Stromal cell of bone marrow (primary cell): ENCODE measurements at regions not wholly inside any gene's neighbourhood (a gene's known extent, or its start where the extent isn't known, plus 50 kb on each side); places are given as distances from the start of the nearest gene placed in this dataset.
"Not testable (repeated sequence)": the region's sequence is repeated elsewhere in the genome, so short reads cannot be mapped to it uniquely, and the experiment has no call there.

Source experiments
- DNase-seq: peaks from one replicate; pipeline ENCODE4 v3.0.0-alpha.2; 2012; ENCODE audit warnings: low read depth

GRCh38 chr15:23850666-23851065 is 163.6 kb upstream of the NDN start:
- DNase-seq, result no peak

- DNase-seq, result no peak
Observed at GRCh38 chr15:23851921-23852320, 164.8 kb upstream of the NDN start.

- no peak for DNase-seq
Observed at GRCh38 chr15:23853286-23853685, 166.2 kb upstream of the NDN start.

GRCh38 chr15:23854203-23854911 is 167.3 kb upstream of the NDN start:
- no peak for DNase-seq

- DNase-seq, result no peak
Observed at GRCh38 chr15:23854912-23855659, 168.0 kb upstream of the NDN start.

- no peak for DNase-seq
Observed at GRCh38 chr15:23855947-23856346, 168.8 kb upstream of the NDN start.

GRCh38 chr15:23857028-23857641 is 170.0 kb upstream of the NDN start:
- DNase-seq, result peak; percentile 6

- DNase-seq, result no peak
Observed at GRCh38 chr15:23859008-23859407, 171.9 kb upstream of the NDN start.

- DNase-seq, result no peak
Observed at GRCh38 chr15:23860290-23861245, 173.5 kb upstream of the NDN start.

GRCh38 chr15:23866832-23867231 is 179.7 kb upstream of the NDN start:
- DNase-seq, result no peak

- DNase-seq, result no peak
Observed at GRCh38 chr15:23869396-23869795, 182.3 kb upstream of the NDN start.

GRCh38 chr15:23873613-23874012 is 186.5 kb upstream of the NDN start:
- DNase-seq, result not testable (repeated sequence)

GRCh38 chr15:23877502-23878412 is 190.7 kb upstream of the NDN start:
- no peak for DNase-seq

- DNase-seq, result no peak
Observed at GRCh38 chr15:23881291-23881690, 194.2 kb upstream of the NDN start.

GRCh38 chr15:23890218-23890617 is 203.1 kb upstream of the NDN start:
- no peak for DNase-seq

GRCh38 chr15:23897091-23897490 is 210.0 kb upstream of the NDN start:
- no peak for DNase-seq

GRCh38 chr15:23897531-23897930 is 210.4 kb upstream of the NDN start:
- DNase-seq, result no peak

GRCh38 chr15:23910030-23910429 is 222.9 kb upstream of the NDN start:
- no peak for DNase-seq

GRCh38 chr15:23912191-23912590 is 225.1 kb upstream of the NDN start:
- no peak for DNase-seq

GRCh38 chr15:23913081-23913480 is 226.0 kb upstream of the NDN start:
- no peak for DNase-seq

- no peak for DNase-seq
Observed at GRCh38 chr15:23913635-23914034, 226.5 kb upstream of the NDN start.
